HG03442 (cell line): ENCODE measurements at regions not wholly inside any gene's neighbourhood (a gene's known extent, or its start where the extent isn't known, plus 50 kb on each side); places are given as distances from the start of the nearest gene placed in this dataset.

ENCODE experiments used
- ATAC-seq: cut with Tn5 transposase; IDR thresholded peaks from one replicate; pipeline ENCODE4 v1.9.1; 2021; ENCODE audit warnings: mild to moderate bottlenecking, moderate library complexity; ENCODE audit not compliant: unreplicated experiment

GRCh38 chr13:22082437-22083100, 411.7 kb downstream of the FGF9 start:
- ATAC-seq, result no peak

- no peak for ATAC-seq
These were observed 414.1 kb downstream of the FGF9 start for GRCh38 chr13:22085001-22085400.

- no peak for ATAC-seq
These were observed 415.9 kb downstream of the FGF9 start for GRCh38 chr13:22086597-22087330.

- ATAC-seq, result no peak
These were observed 419.2 kb downstream of the FGF9 start for GRCh38 chr13:22090106-22090505.

- no peak for ATAC-seq
These were observed 420.5 kb downstream of the FGF9 start for GRCh38 chr13:22091222-22091970.

- ATAC-seq, result no peak
These were observed 421.1 kb downstream of the FGF9 start for GRCh38 chr13:22091971-22092300.

GRCh38 chr13:22092791-22093560, 422.1 kb downstream of the FGF9 start:
- no peak for ATAC-seq

GRCh38 chr13:22095794-22096193, 424.9 kb downstream of the FGF9 start:
- ATAC-seq, result no peak

- ATAC-seq, result no peak
These were observed 428.7 kb downstream of the FGF9 start for GRCh38 chr13:22099585-22099984.

GRCh38 chr13:22102271-22102670, 431.4 kb downstream of the FGF9 start:
- no peak for ATAC-seq

GRCh38 chr13:22103046-22104027, 432.5 kb downstream of the FGF9 start:
- ATAC-seq, result no peak

- ATAC-seq, result no peak
These were observed 435.2 kb downstream of the FGF9 start for GRCh38 chr13:22106058-22106457.

- ATAC-seq, result no peak
These were observed 436.7 kb downstream of the FGF9 start for GRCh38 chr13:22107549-22107948.

GRCh38 chr13:22108283-22108942, 437.5 kb downstream of the FGF9 start:
- ATAC-seq, result no peak

- ATAC-seq, result no peak
These were observed 438.1 kb downstream of the FGF9 start for GRCh38 chr13:22108979-22109378.

GRCh38 chr13:22110368-22110767, 439.5 kb downstream of the FGF9 start:
- no peak for ATAC-seq

GRCh38 chr13:22111152-22111783, 440.4 kb downstream of the FGF9 start:
- ATAC-seq, result no peak

GRCh38 chr13:22111961-22112360, 441.1 kb downstream of the FGF9 start:
- no peak for ATAC-seq
